T-helper 1 cell treated with Interleukin-12 subunit alpha and Interleukin-12 subunit beta and Interleukin-4 antibody, amounts not matched to agents 30 ng/mL and 1 ng/mL, for 36 hours (primary cell): ENCODE measurements at regions not wholly inside any gene's neighbourhood (a gene's known extent, or its start where the extent isn't known, plus 50 kb on each side); places are given as distances from the start of the nearest gene placed in this dataset.

Experiments
- intact Hi-C: fragments of 100-400 bp; cut with micrococcal nuclease; formaldehyde crosslinking; loops from one replicate; pipeline ENCODE4 v1.15.1; 2024

- intact Hi-C loops, result no loop called here
Observed at GRCh38 chr20:16942756-16943155, 194.6 kb downstream of the OTOR start.

- intact Hi-C loops, result no loop called here
Observed at GRCh38 chr20:16944745-16945144, 196.6 kb downstream of the OTOR start.

- intact Hi-C loops, result no loop called here
Observed at GRCh38 chr20:16945619-16946018, 197.5 kb downstream of the OTOR start.

GRCh38 chr20:16946097-16946496, 197.9 kb downstream of the OTOR start:
- intact Hi-C loops, result no loop called here

GRCh38 chr20:16947479-16947878, 199.3 kb downstream of the OTOR start:
- intact Hi-C loops, result no loop called here

GRCh38 chr20:16951876-16952275, 203.7 kb downstream of the OTOR start:
- intact Hi-C loops, result no loop called here

- intact Hi-C loops, result no loop called here
Observed at GRCh38 chr20:16952965-16953364, 204.8 kb downstream of the OTOR start.

- intact Hi-C loops, result no loop called here
Observed at GRCh38 chr20:16953858-16954257, 205.7 kb downstream of the OTOR start.

- intact Hi-C loops, result no loop called here
Observed at GRCh38 chr20:16955462-16955861, 207.3 kb downstream of the OTOR start.

GRCh38 chr20:16955971-16956370, 207.8 kb downstream of the OTOR start:
- intact Hi-C loops, result no loop called here

GRCh38 chr20:16965401-16965800, 217.2 kb downstream of the OTOR start:
- intact Hi-C loops, result no loop called here

- intact Hi-C loops, result no loop called here
Observed at GRCh38 chr20:16966276-16966880, 218.2 kb downstream of the OTOR start.

- intact Hi-C loops, result no loop called here
Observed at GRCh38 chr20:16968099-16968498, 219.9 kb downstream of the OTOR start.

GRCh38 chr20:16970776-16971175, 222.6 kb downstream of the OTOR start:
- intact Hi-C loops, result no loop called here

GRCh38 chr20:16974080-16974854, 226.1 kb downstream of the OTOR start:
- intact Hi-C loops, result no loop called here

- intact Hi-C loops, result no loop called here
Observed at GRCh38 chr20:16974855-16975162, 226.7 kb downstream of the OTOR start.

- intact Hi-C loops, result no loop called here
Observed at GRCh38 chr20:16975682-16976081, 227.5 kb downstream of the OTOR start.

GRCh38 chr20:16978497-16978896, 230.3 kb downstream of the OTOR start:
- intact Hi-C loops, result no loop called here

- intact Hi-C loops, result no loop called here
Observed at GRCh38 chr20:16982091-16982726, 234.1 kb downstream of the OTOR start.

GRCh38 chr20:16984481-16984880, 236.3 kb downstream of the OTOR start:
- intact Hi-C loops, result no loop called here

GRCh38 chr20:17003170-17003870, 223.5 kb upstream of the PCSK2 start:
- intact Hi-C loops, result no loop called here

GRCh38 chr20:17010181-17010580, 216.7 kb upstream of the PCSK2 start:
- intact Hi-C loops, result no loop called here
